CD14-positive monocyte (primary cell): ENCODE measurements at regions not wholly inside any gene's neighbourhood (a gene's known extent, or its start where the extent isn't known, plus 50 kb on each side); places are given as distances from the start of the nearest gene placed in this dataset.

Source experiments
- DNase-seq, 3 donors: peaks; one replicate each; pipeline ENCODE4 v3.0.0-alpha.2; 2011 to 2022
- H2AFZ ChIP-seq: 2 replicates; pipeline ENCODE4 v1.6.0; 2012; ENCODE audit warnings: mild to moderate bottlenecking, low read depth, low read length, inconsistent platforms; ENCODE audit not compliant: insufficient read depth, poor library complexity, severe bottlenecking
- H3K27ac ChIP-seq, 2 donors: 1 replicate in 1 of 2; 2 replicates in 1 of 2; pipeline ENCODE4 v1.5.1; 2012 to 2013; ENCODE audit warnings: low read length in 2 of 2, control low read depth in 1 of 2, inconsistent platforms in 1 of 2, low read depth in 1 of 2, mild to moderate bottlenecking in 1 of 2
- H3K27me3 ChIP-seq, 2 donors: one replicate each; pipeline versions ENCODE4 v1.6.0 to v1.6.1; 2011 to 2013; ENCODE audit warnings: low read length in 2 of 2; ENCODE audit not compliant: control insufficient read depth in 2 of 2, insufficient read depth in 2 of 2
- H3K36me3 ChIP-seq, 2 donors: replicated peaks in 1 of 2; 1 replicate in 1 of 2; 2 replicates in 1 of 2; pipeline versions ENCODE4 v1.5.1 to v1.6.1; 2012 to 2013; ENCODE audit warnings: low read length in 2 of 2, control low read depth in 1 of 2, inconsistent platforms in 1 of 2, mild to moderate bottlenecking in 1 of 2; ENCODE audit not compliant: insufficient read depth in 2 of 2, control insufficient read depth in 1 of 2
- H3K4me1 ChIP-seq, 2 donors: 1 replicate in 1 of 2; 2 replicates in 1 of 2; pipeline versions ENCODE4 v1.5.1 to v1.6.1; 2012 to 2013; ENCODE audit warnings: low read length in 2 of 2, control low read depth in 1 of 2, inconsistent platforms in 1 of 2, mild to moderate bottlenecking in 1 of 2, moderate library complexity in 1 of 2; ENCODE audit not compliant: insufficient read depth in 2 of 2, control insufficient read depth in 1 of 2
- H3K4me2 ChIP-seq: replicated peaks from 2 replicates; pipeline ENCODE3; 2012; ENCODE audit warnings: low read length, moderate library complexity, mild to moderate bottlenecking; ENCODE audit not compliant: poor library complexity, severe bottlenecking; ENCODE audit errors: extremely low read depth
- H3K4me3 ChIP-seq, 3 experiments: fragments of 200-600 bp in 1 of 3; sonication (generic) in 1 of 3; replicated peaks in 1 of 3; 1 replicate in 2 of 3; 2 replicates in 1 of 3; pipeline ENCODE4 v1.5.1; 2011 to 2013; ENCODE audit warnings: low read length in 3 of 3, mild to moderate bottlenecking in 3 of 3, control low read depth in 2 of 3, low read depth in 2 of 3, inconsistent platforms in 1 of 3, moderate library complexity in 1 of 3
- H3K79me2 ChIP-seq: 2 replicates; pipeline ENCODE4 v1.6.0; 2012; ENCODE audit warnings: mild to moderate bottlenecking, control low read depth, inconsistent platforms, low read length, moderate library complexity; ENCODE audit not compliant: insufficient read depth
- H3K9ac ChIP-seq: 2 replicates; pipeline ENCODE4 v1.6.0; 2017; ENCODE audit warnings: low read length, mild to moderate bottlenecking; ENCODE audit not compliant: insufficient read depth, poor library complexity, severe bottlenecking
- H3K9me3 ChIP-seq, 2 donors: replicated peaks in 1 of 2; 1 replicate in 1 of 2; 2 replicates in 1 of 2; pipeline versions ENCODE4 v1.5.1 to v1.6.1; 2012 to 2013; ENCODE audit warnings: low read length in 2 of 2, control low read depth in 1 of 2; ENCODE audit not compliant: control insufficient read depth in 1 of 2, insufficient read depth in 1 of 2
- H4K20me1 ChIP-seq: 2 replicates; pipeline ENCODE4 v1.6.0; 2012; ENCODE audit warnings: mild to moderate bottlenecking, low read length, control low read depth, moderate library complexity; ENCODE audit not compliant: insufficient read depth
- H3K27ac Mint-ChIP-seq, 7 donors: one replicate each; pipeline ENCODE4 v1.8.0; 2020; ENCODE audit warnings: mild to moderate bottlenecking in 7 of 7, mixed read lengths in 7 of 7, moderate library complexity in 6 of 7, inconsistent platforms in 2 of 7
- H3K27me3 Mint-ChIP-seq, 3 donors: one replicate each; pipeline ENCODE4 v1.8.0; 2021 to 2022; ENCODE audit warnings: low read depth in 3 of 3, mild to moderate bottlenecking in 3 of 3, mixed read lengths in 3 of 3, moderate library complexity in 3 of 3, inconsistent platforms in 1 of 3
- H3K36me3 Mint-ChIP-seq, 2 donors: one replicate each; pipeline ENCODE4 v1.8.0; 2020; ENCODE audit warnings: mixed read lengths in 2 of 2, inconsistent platforms in 1 of 2, mild to moderate bottlenecking in 1 of 2
- H3K4me1 Mint-ChIP-seq: one replicate; pipeline ENCODE4 v1.8.0; 2020; ENCODE audit warnings: mild to moderate bottlenecking, mixed read lengths
- H3K4me3 Mint-ChIP-seq, 2 donors: one replicate each; pipeline ENCODE4 v1.8.0; 2020; ENCODE audit warnings: mild to moderate bottlenecking in 2 of 2, mixed read lengths in 2 of 2, moderate library complexity in 1 of 2
- H3K9me3 Mint-ChIP-seq, 7 donors: one replicate each; pipeline ENCODE4 v1.8.0; 2020 to 2022; ENCODE audit warnings: mixed read lengths in 7 of 7, mild to moderate bottlenecking in 6 of 7, moderate library complexity in 6 of 7, inconsistent platforms in 2 of 7
- CTCF ChIP-seq: fragments of 200-600 bp; IDR thresholded peaks from one replicate; pipeline ENCODE4 v1.8.0; 2022; ENCODE audit warnings: antibody characterized with exemption, mild to moderate bottlenecking
- WGBS: methylation state at CpG from one replicate; pipeline ENCODE4 v1.1.5; 2013; ENCODE audit warnings: missing lambda C conversion rate; ENCODE audit not compliant: insufficient coverage; 5-methylcytosine and 5-hydroxymethylcytosine counted together
- intact Hi-C, 2 donors: fragments of 100-400 bp; cut with micrococcal nuclease; formaldehyde crosslinking; loops; one replicate each; pipeline versions ENCODE4 v1.15.0 to v1.15.1; 2023

- Histone ChIP-seq H3K27me3 (no peaks in the 10 kb centered on the region), H3K36me3 (no peaks in the 10 kb centered on the region), H4K20me1 (no peaks in the 10 kb centered on the region), H3K27ac (no peak overlapping the region), H3K9me3 (no peaks in the 10 kb centered on the region), H3K4me3 (no peak overlapping the region), H3K79me2 (no peaks in the 10 kb centered on the region), H3K4me1 (peaks cover 13 to 20% of the 10 kb centered on the region in 2 donors), H3K9ac (no peak overlapping the region), H3K4me2 (no peak overlapping the region), H2AFZ (no peak overlapping the region)
- Mint-ChIP-seq H3K27ac (no peak overlapping the region), H3K4me3 (no peak overlapping the region), H3K36me3 (no peaks in the 10 kb centered on the region), H3K4me1 (peaks cover 20% of the 10 kb centered on the region), H3K27me3 (peaks cover 2 to 17% (median 11%) of the 10 kb centered on the region in 3 donors), H3K9me3 (peaks cover 0 to 8% (median 0%) of the 10 kb centered on the region in 7 donors)
- no peak for TF ChIP-seq CTCF
- intact Hi-C loops: no loop called here
- no CpG with 5 or more reads among the region's 7 CpGs for WGBS
- no peak for DNase-seq
These were observed 134.8 kb upstream of the RGMA start for GRCh38 chr15:93223803-93224202.

GRCh38 chr15:93221759-93222158 is 132.7 kb upstream of the RGMA start:
- Histone ChIP-seq H4K20me1 (no peaks in the 10 kb centered on the region), H3K79me2 (no peaks in the 10 kb centered on the region), H3K9ac (no peak overlapping the region), H3K27me3 (no peaks in the 10 kb centered on the region), H3K4me1 (peaks cover 13 to 20% of the 10 kb centered on the region in 2 donors), H3K4me2 (no peak overlapping the region), H3K4me3 (no peak overlapping the region), H2AFZ (no peak overlapping the region), H3K27ac (no peak overlapping the region), H3K9me3 (no peaks in the 10 kb centered on the region), H3K36me3 (no peaks in the 10 kb centered on the region)
- Mint-ChIP-seq H3K9me3 (peaks cover 0 to 5% (median 0%) of the 10 kb centered on the region in 7 donors), H3K4me3 (peak overlapping the region in 1 of 2 donors; percentile 24), H3K27ac (peak overlapping the region in 1 of 7 donors; percentile 77), H3K27me3 (peaks cover 3 to 19% (median 11%) of the 10 kb centered on the region in 3 donors), H3K36me3 (no peaks in the 10 kb centered on the region), H3K4me1 (peaks cover 19% of the 10 kb centered on the region)
- intact Hi-C loops: no loop called here
- no CpG with 5 or more reads among the region's 4 CpGs for WGBS
- no peak for DNase-seq
- peak; percentile 34 for TF ChIP-seq CTCF
